NB4 (cell line): ENCODE measurements at regions not wholly inside any gene's neighbourhood (a gene's known extent, or its start where the extent isn't known, plus 50 kb on each side); places are given as distances from the start of the nearest gene placed in this dataset.

Experiments used
- MYC ChIP-seq: IDR thresholded peaks from 2 replicates; pipeline ENCODE4 v1.6.1; 2011; ENCODE audit warnings: low read depth, low read length
- POLR2A ChIP-seq: IDR thresholded peaks from 2 replicates; pipeline ENCODE4 v1.6.1; 2011; ENCODE audit warnings: mild to moderate bottlenecking; ENCODE audit not compliant: insufficient read length; ENCODE audit errors: extremely low read depth
- TF ChIP-seq, protein P1 (sequence below): IDR thresholded peaks from one replicate; pipeline ENCODE4 v1.5.1; 2012; ENCODE audit warnings: low read depth, low read length

DNA sequence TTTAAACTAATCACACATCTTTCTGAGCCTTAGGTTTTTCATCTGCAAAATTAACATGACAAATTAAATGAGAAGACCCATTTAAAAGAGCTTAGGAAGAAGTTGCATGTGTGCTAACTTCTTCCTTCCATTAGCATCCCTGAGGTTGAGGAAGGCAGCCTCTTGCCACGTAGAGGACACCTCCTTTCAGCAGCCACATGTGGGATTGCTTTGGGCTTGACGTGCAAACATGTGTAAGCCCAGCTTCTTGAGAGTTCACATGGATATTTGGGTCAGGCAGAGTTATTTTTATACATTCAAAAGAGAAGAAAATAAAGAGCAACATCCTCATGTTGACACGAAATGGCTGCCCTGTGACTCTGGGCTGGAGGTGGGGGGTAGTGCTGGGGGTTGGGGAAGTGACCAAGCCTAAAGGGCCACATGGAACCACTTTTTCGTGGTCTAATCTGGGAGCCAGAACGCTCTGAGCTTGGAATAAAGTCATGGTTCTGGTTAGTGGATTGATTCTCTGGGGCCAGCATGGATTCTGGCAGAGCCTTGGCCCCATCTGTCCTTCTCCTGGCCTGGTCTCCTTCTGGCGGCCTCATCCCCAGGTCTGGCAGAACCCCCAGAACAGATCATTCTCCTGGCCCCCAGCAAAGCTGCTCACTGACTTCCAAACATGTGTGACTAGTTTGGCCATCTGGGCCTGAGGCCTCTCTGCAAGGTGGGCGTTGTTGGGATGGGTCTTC lies 137.1 kb upstream of the USP24 start:
- TF ChIP-seq, protein P1, sequence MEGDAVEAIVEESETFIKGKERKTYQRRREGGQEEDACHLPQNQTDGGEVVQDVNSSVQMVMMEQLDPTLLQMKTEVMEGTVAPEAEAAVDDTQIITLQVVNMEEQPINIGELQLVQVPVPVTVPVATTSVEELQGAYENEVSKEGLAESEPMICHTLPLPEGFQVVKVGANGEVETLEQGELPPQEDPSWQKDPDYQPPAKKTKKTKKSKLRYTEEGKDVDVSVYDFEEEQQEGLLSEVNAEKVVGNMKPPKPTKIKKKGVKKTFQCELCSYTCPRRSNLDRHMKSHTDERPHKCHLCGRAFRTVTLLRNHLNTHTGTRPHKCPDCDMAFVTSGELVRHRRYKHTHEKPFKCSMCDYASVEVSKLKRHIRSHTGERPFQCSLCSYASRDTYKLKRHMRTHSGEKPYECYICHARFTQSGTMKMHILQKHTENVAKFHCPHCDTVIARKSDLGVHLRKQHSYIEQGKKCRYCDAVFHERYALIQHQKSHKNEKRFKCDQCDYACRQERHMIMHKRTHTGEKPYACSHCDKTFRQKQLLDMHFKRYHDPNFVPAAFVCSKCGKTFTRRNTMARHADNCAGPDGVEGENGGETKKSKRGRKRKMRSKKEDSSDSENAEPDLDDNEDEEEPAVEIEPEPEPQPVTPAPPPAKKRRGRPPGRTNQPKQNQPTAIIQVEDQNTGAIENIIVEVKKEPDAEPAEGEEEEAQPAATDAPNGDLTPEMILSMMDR = no peak
- no peak for TF ChIP-seq POLR2A
- no peak for TF ChIP-seq MYC
